H9 (cell line): ENCODE measurements at regions not wholly inside any gene's neighbourhood (a gene's known extent, or its start where the extent isn't known, plus 50 kb on each side); places are given as distances from the start of the nearest gene placed in this dataset.

ENCODE experiments used
- DNase-seq: peaks from one replicate; pipeline ENCODE4 v3.0.0-alpha.2; 2017
- H2AFZ ChIP-seq: one replicate; pipeline ENCODE4 v1.6.1; 2013; ENCODE audit warnings: mild to moderate bottlenecking, low read length, control low read depth, moderate library complexity
- H2AK5ac ChIP-seq: 2 replicates; pipeline ENCODE4 v1.6.1; 2013; ENCODE audit warnings: low read length, control low read depth, mixed read lengths; ENCODE audit not compliant: insufficient read length
- H2BK120ac ChIP-seq: one replicate; pipeline ENCODE4 v1.6.1; 2013; ENCODE audit warnings: low read depth, mild to moderate bottlenecking, low read length, control low read depth, inconsistent platforms; ENCODE audit not compliant: poor library complexity, severe bottlenecking
- H2BK12ac ChIP-seq: 2 replicates; pipeline ENCODE4 v1.6.1; 2013; ENCODE audit warnings: low read length, control low read depth, mixed read lengths, low read depth; ENCODE audit not compliant: insufficient read length
- H2BK15ac ChIP-seq: 2 replicates; pipeline ENCODE4 v1.6.1; 2013; ENCODE audit warnings: low read depth, low read length, control low read depth
- H2BK20ac ChIP-seq: one replicate; pipeline ENCODE4 v1.6.1; 2013; ENCODE audit warnings: low read depth, mild to moderate bottlenecking, low read length, control low read depth, inconsistent platforms; ENCODE audit not compliant: poor library complexity, severe bottlenecking
- H2BK5ac ChIP-seq: 2 replicates; pipeline ENCODE4 v1.6.1; 2013; ENCODE audit warnings: low read length, control low read depth, mixed read lengths; ENCODE audit not compliant: insufficient read length
- H3K14ac ChIP-seq: 2 replicates; pipeline ENCODE4 v1.6.1; 2013; ENCODE audit warnings: low read length, control low read depth; ENCODE audit not compliant: insufficient read depth
- H3K18ac ChIP-seq: 2 replicates; pipeline ENCODE4 v1.6.1; 2013; ENCODE audit warnings: low read depth, mild to moderate bottlenecking, mixed read lengths, low read length, control low read depth; ENCODE audit not compliant: insufficient read length
- H3K23ac ChIP-seq: 2 replicates; pipeline ENCODE4 v1.6.1; 2013; ENCODE audit warnings: low read length, control low read depth, mixed read lengths, low read depth; ENCODE audit not compliant: insufficient read length
- H3K23me2 ChIP-seq: 2 replicates; pipeline ENCODE4 v1.6.1; 2013; ENCODE audit warnings: low read depth, mild to moderate bottlenecking, mixed read lengths, low read length, control low read depth; ENCODE audit not compliant: insufficient read length, poor library complexity, severe bottlenecking
- H3K27ac ChIP-seq: 2 replicates; pipeline ENCODE4 v1.5.1; 2013; ENCODE audit warnings: low read length, control low read depth, mixed read lengths, low read depth; ENCODE audit not compliant: insufficient read length
- H3K27me3 ChIP-seq: 2 replicates; pipeline ENCODE4 v1.6.1; 2013; ENCODE audit warnings: low read length, control low read depth, inconsistent platforms; ENCODE audit not compliant: insufficient read depth
- H3K4ac ChIP-seq: 2 replicates; pipeline ENCODE4 v1.6.1; 2013; ENCODE audit warnings: low read depth, mild to moderate bottlenecking, control low read depth, inconsistent platforms, low read length, moderate library complexity
- H3K4me1 ChIP-seq: 2 replicates; pipeline ENCODE4 v1.6.1; 2013; ENCODE audit warnings: low read length, control low read depth, inconsistent platforms; ENCODE audit not compliant: insufficient read depth
- H3K4me2 ChIP-seq: 2 replicates; pipeline ENCODE4 v1.6.1; 2013; ENCODE audit warnings: low read length, control low read depth, mixed read lengths; ENCODE audit not compliant: insufficient read length, insufficient read depth
- H3K56ac ChIP-seq: 2 replicates; pipeline ENCODE4 v1.6.1; 2013; ENCODE audit warnings: low read depth, mild to moderate bottlenecking, mixed read lengths, low read length, control low read depth; ENCODE audit not compliant: insufficient read length
- H3K79me1 ChIP-seq: 2 replicates; pipeline ENCODE4 v1.6.1; 2013; ENCODE audit warnings: low read depth, mild to moderate bottlenecking, moderate library complexity, low read length, control low read depth, inconsistent platforms; ENCODE audit not compliant: insufficient read depth, poor library complexity, severe bottlenecking
- H3K79me2 ChIP-seq: 2 replicates; pipeline ENCODE4 v1.6.1; 2013; ENCODE audit warnings: low read length, control low read depth, inconsistent platforms; ENCODE audit not compliant: insufficient read depth
- H3K9ac ChIP-seq: 2 replicates; pipeline ENCODE4 v1.6.1; 2013; ENCODE audit warnings: low read length, control low read depth, mixed read lengths; ENCODE audit not compliant: insufficient read length; ENCODE audit errors: extremely low read depth
- H3K9me3 ChIP-seq: one replicate; pipeline ENCODE4 v1.6.1; 2013; ENCODE audit warnings: low read depth, low read length, inconsistent platforms; ENCODE audit not compliant: control insufficient read depth
- H3T11ph ChIP-seq: one replicate; pipeline ENCODE4 v1.6.1; 2013; ENCODE audit warnings: mild to moderate bottlenecking, low read length, control low read depth, inconsistent platforms
- H4K20me1 ChIP-seq: one replicate; pipeline ENCODE4 v1.6.1; 2013; ENCODE audit not compliant: control insufficient read depth, insufficient read length, insufficient read depth
- H4K5ac ChIP-seq: 2 replicates; pipeline ENCODE4 v1.6.1; 2013; ENCODE audit warnings: low read depth, mild to moderate bottlenecking, mixed read lengths, low read length, control low read depth; ENCODE audit not compliant: insufficient read length
- H4K8ac ChIP-seq: replicated peaks from 2 replicates; pipeline ENCODE4 v1.6.1; 2013; ENCODE audit warnings: low read length, control low read depth, mixed read lengths, low read depth; ENCODE audit not compliant: insufficient read length
- H4K91ac ChIP-seq: 2 replicates; pipeline ENCODE4 v1.6.1; 2013; ENCODE audit warnings: low read depth, mild to moderate bottlenecking, moderate library complexity, mixed read lengths, low read length, control low read depth; ENCODE audit not compliant: insufficient read length
- H3K27ac Mint-ChIP-seq, 3 experiments: 2 replicates in 2 of 3; 3 replicates in 1 of 3; pipeline ENCODE4 v1.8.0; 2020 to 2021; ENCODE audit warnings: mixed read lengths in 3 of 3, mild to moderate bottlenecking in 1 of 3, moderate library complexity in 1 of 3
- H3K27me3 Mint-ChIP-seq: 2 replicates; pipeline ENCODE4 v1.8.0; 2021; ENCODE audit warnings: low read depth, mild to moderate bottlenecking, moderate library complexity, mixed read lengths
- H3K36me3 Mint-ChIP-seq, 3 experiments: 2 replicates in 2 of 3; 3 replicates in 1 of 3; pipeline ENCODE4 v1.8.0; 2020 to 2021; ENCODE audit warnings: low read depth in 3 of 3, mixed read lengths in 3 of 3; ENCODE audit not compliant: insufficient read depth in 1 of 3
- H3K4me1 Mint-ChIP-seq, 2 experiments: 2 replicates each; pipeline ENCODE4 v1.8.0; 2020; ENCODE audit warnings: mixed read lengths in 2 of 2
- H3K4me3 Mint-ChIP-seq, 2 experiments: 2 replicates in 1 of 2; 3 replicates in 1 of 2; pipeline ENCODE4 v1.8.0; 2020 to 2021; ENCODE audit warnings: mild to moderate bottlenecking in 2 of 2, mixed read lengths in 2 of 2, moderate library complexity in 1 of 2
- H3K9me3 Mint-ChIP-seq, 2 experiments: 2 replicates in 1 of 2; 3 replicates in 1 of 2; pipeline ENCODE4 v1.8.0; 2020; ENCODE audit warnings: mild to moderate bottlenecking in 2 of 2, mixed read lengths in 2 of 2, moderate library complexity in 1 of 2
- WGBS: extraction: QIAGEN DNeasy Blood & Tissue Kit; methylation state at CpG from one replicate; pipeline ENCODE4 v1.1.7; 2013; ENCODE audit warnings: missing lambda C conversion rate, low lambda C conversion rate, mixed read lengths; ENCODE audit not compliant: insufficient read length; ENCODE audit errors: extremely low coverage; 5-methylcytosine and 5-hydroxymethylcytosine counted together
- TF ChIP-seq, protein P1 (sequence below): fragments of 200-600 bp; sonication (generic); conservative IDR thresholded peaks from 3 replicates; pipeline ENCODE4 v1.8.0; 2021; ENCODE audit warnings: antibody characterized with exemption, mild to moderate bottlenecking

- Histone ChIP-seq H2AK5ac (no peak overlapping the region), H4K8ac (no peak overlapping the region), H3K9me3 (no peaks in the 10 kb centered on the region), H3K56ac (no peak overlapping the region), H4K5ac (no peak overlapping the region), H3K27me3 (no peaks in the 10 kb centered on the region), H4K20me1 (no peaks in the 10 kb centered on the region), H2AFZ (no peak overlapping the region), H2BK12ac (no peak overlapping the region), H3K14ac (no peak overlapping the region), H3K79me2 (no peaks in the 10 kb centered on the region), H2BK120ac (no peak overlapping the region), H2BK5ac (no peak overlapping the region), H3K9ac (no peak overlapping the region), H3K23me2 (no peaks in the 10 kb centered on the region), H3K18ac (no peak overlapping the region), H3K4me2 (no peak overlapping the region), H2BK15ac (no peak overlapping the region), H4K91ac (no peak overlapping the region), H3K4ac (no peak overlapping the region), H3K4me1 (peaks cover 16% of the 10 kb centered on the region), H2BK20ac (no peak overlapping the region), H3K27ac (no peak overlapping the region), H3K79me1 (no peaks in the 10 kb centered on the region), H3T11ph (no peak overlapping the region), H3K23ac (no peak overlapping the region)
- H3K4me3 Mint-ChIP-seq = no peak overlapping the region
- no CpG with 5 or more reads among the region's 1 CpG for WGBS
- TF ChIP-seq, protein P1, sequence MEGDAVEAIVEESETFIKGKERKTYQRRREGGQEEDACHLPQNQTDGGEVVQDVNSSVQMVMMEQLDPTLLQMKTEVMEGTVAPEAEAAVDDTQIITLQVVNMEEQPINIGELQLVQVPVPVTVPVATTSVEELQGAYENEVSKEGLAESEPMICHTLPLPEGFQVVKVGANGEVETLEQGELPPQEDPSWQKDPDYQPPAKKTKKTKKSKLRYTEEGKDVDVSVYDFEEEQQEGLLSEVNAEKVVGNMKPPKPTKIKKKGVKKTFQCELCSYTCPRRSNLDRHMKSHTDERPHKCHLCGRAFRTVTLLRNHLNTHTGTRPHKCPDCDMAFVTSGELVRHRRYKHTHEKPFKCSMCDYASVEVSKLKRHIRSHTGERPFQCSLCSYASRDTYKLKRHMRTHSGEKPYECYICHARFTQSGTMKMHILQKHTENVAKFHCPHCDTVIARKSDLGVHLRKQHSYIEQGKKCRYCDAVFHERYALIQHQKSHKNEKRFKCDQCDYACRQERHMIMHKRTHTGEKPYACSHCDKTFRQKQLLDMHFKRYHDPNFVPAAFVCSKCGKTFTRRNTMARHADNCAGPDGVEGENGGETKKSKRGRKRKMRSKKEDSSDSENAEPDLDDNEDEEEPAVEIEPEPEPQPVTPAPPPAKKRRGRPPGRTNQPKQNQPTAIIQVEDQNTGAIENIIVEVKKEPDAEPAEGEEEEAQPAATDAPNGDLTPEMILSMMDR = no peak
- peaks cover 10% of the 10 kb centered on the region in 2 experiments for H3K9me3 Mint-ChIP-seq
- no peak overlapping the region; a peak in 1 of 7 replicates for H3K27ac Mint-ChIP-seq
- peaks cover 44 to 56% of the 10 kb centered on the region in 2 experiments for H3K4me1 Mint-ChIP-seq
- peaks cover 2% of the 10 kb centered on the region; the same call in 1 of the 2 replicates for H3K27me3 Mint-ChIP-seq
- peaks cover 3 to 13% (median 8%) of the 10 kb centered on the region in 3 experiments for H3K36me3 Mint-ChIP-seq
- DNase-seq = no peak
Observed at GRCh38 chr14:55801121-55801520, 221.1 kb downstream of the KTN1 start.
